T-helper 2 cell treated with Interferon-gamma antibody and Interleukin-4, amounts not matched to agents 5 μg/mL and 100 μg/mL, for 36 hours (primary cell): ENCODE measurements at regions not wholly inside any gene's neighbourhood (a gene's known extent, or its start where the extent isn't known, plus 50 kb on each side); places are given as distances from the start of the nearest gene placed in this dataset.

Experiments
- DNase-seq: peaks from one replicate; pipeline ENCODE4 v3.0.0; 2021; ENCODE audit warnings: low spot score
- H3K27ac Mint-ChIP-seq: one replicate; pipeline ENCODE4 v1.8.0; 2021; ENCODE audit warnings: mild to moderate bottlenecking, mixed read lengths
- H3K27me3 Mint-ChIP-seq: one replicate; pipeline ENCODE4 v1.8.0; 2021; ENCODE audit warnings: low read depth, mixed read lengths
- H3K36me3 Mint-ChIP-seq: one replicate; pipeline ENCODE4 v1.8.0; 2021; ENCODE audit warnings: low read depth, mixed read lengths
- H3K4me1 Mint-ChIP-seq: one replicate; pipeline ENCODE4 v1.8.0; 2021; ENCODE audit warnings: low read depth, mixed read lengths
- H3K4me3 Mint-ChIP-seq: one replicate; pipeline ENCODE4 v1.8.0; 2022; ENCODE audit warnings: mild to moderate bottlenecking, moderate library complexity, mixed read lengths
- H3K9me3 Mint-ChIP-seq: one replicate; pipeline ENCODE4 v1.8.0; 2021; ENCODE audit warnings: mixed read lengths

DNA sequence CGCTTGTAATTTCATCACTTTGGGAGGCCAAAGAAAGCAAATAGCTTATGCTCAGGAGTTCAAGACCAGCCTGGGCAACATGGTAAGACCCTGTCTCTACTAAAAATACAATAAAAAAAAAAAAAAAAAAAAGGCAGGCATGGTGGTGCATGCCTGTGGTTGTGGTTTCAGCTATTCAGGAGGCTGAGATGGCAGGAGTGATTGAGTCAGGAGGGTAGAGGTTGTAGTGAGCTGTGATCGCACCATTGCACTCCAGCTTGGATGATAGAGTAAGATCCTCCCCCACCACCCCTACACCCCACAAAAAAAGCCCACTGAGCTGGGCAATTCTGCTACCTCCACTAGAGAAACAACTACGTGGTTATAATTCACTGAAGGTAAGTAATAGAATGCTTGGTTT, 118.8 kb upstream of the PCDH18 start:
- H3K9me3 Mint-ChIP-seq, result no peaks in the 10 kb centered on the region
- no peak for DNase-seq
- H3K4me3 Mint-ChIP-seq, result no peak overlapping the region
- H3K36me3 Mint-ChIP-seq, result no peaks in the 10 kb centered on the region
- H3K27ac Mint-ChIP-seq, result no peak overlapping the region
- H3K4me1 Mint-ChIP-seq, result no peaks in the 10 kb centered on the region
- H3K27me3 Mint-ChIP-seq, result no peaks in the 10 kb centered on the region

DNA sequence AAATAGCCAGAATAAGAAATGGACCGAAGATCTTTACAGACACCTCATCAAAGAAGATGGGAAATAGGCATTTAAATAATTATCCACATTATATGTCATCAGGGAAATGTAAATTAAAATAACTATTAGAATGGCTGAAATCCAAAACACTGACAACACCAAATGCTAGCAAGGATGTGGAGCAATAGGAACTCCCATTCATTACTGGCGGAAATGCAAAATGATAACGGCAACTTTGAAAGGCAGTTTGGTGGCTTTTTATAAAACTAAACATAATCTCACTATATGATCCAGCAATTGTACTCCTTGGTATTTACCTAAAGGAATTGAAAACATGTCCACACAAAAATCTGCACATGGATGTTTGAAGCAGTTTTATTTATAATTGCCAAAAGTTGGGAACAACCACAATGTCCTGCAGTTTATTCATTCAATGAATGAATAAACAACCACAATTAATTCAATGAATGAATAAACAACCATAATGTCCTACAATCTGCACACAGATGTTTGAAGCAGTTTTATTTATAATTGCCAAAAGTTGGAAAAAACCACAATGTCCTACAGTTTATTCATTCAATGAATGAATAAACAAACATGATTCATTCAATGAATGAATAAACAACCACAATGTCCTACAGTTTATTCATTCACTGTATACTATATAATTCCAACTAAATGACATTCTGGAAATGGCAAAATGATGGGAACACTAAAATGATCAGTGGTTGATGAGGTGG, 117.6 kb upstream of the PCDH18 start:
- H3K4me3 Mint-ChIP-seq, result no peak overlapping the region
- H3K27ac Mint-ChIP-seq, result no peak overlapping the region
- H3K9me3 Mint-ChIP-seq, result no peaks in the 10 kb centered on the region
- H3K36me3 Mint-ChIP-seq, result no peaks in the 10 kb centered on the region
- no peaks in the 10 kb centered on the region for H3K4me1 Mint-ChIP-seq
- no peaks in the 10 kb centered on the region for H3K27me3 Mint-ChIP-seq
- no peak for DNase-seq

DNA sequence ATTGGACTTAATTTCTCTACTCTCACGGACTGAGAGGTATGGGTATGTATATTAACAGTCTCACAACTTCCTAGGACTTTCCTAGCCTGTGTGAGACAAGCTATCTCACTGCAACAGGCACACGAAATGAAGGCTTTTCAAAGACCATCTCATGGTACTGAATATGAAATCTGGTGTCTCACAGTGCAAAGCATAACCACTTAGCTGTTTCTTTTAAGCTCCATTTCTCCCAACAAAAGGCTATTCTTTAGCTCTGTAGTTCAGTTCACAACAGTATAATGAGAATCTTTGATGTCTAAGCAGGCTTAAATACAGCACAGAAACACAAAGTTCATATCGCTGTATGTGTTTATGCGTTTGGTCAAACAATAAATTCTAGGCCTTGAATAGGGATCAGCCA, 116.2 kb upstream of the PCDH18 start:
- Mint-ChIP-seq H3K27ac (no peak overlapping the region), H3K36me3 (no peaks in the 10 kb centered on the region), H3K4me1 (no peaks in the 10 kb centered on the region), H3K27me3 (no peaks in the 10 kb centered on the region), H3K4me3 (no peak overlapping the region), H3K9me3 (no peaks in the 10 kb centered on the region)
- no peak for DNase-seq

GRCh38 chr4:137647375-137647774, 115.1 kb upstream of the PCDH18 start:
- DNase-seq, result no peak
- Mint-ChIP-seq H3K9me3 (no peaks in the 10 kb centered on the region), H3K27me3 (no peaks in the 10 kb centered on the region), H3K4me1 (no peaks in the 10 kb centered on the region), H3K27ac (no peak overlapping the region), H3K4me3 (no peak overlapping the region), H3K36me3 (no peaks in the 10 kb centered on the region)

DNA sequence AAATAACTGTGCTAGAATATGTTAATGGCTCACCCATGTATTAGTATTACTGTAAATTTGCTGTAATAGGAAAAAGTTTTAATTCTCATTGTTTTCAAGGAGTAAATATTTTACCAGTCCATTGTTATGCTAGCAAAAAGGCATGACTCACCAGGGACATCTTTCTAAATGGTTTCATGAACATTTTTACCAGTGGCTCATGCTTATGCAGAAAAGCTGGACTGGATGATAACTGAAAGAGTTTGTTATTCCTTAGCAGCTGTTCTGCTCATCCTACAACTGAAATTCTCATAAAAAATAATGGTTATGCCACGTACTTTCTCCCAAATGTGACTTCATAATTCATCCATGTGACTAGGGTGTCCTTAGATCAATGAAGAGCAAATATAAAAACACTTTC, 111.9 kb upstream of the PCDH18 start:
- Mint-ChIP-seq H3K4me3 (no peak overlapping the region), H3K27ac (no peak overlapping the region), H3K4me1 (no peaks in the 10 kb centered on the region), H3K27me3 (no peaks in the 10 kb centered on the region), H3K36me3 (no peaks in the 10 kb centered on the region), H3K9me3 (no peaks in the 10 kb centered on the region)
- no peak for DNase-seq

GRCh38 chr4:137641544-137641943, 109.2 kb upstream of the PCDH18 start:
- no peak overlapping the region for H3K27ac Mint-ChIP-seq
- DNase-seq, result no peak
- H3K4me3 Mint-ChIP-seq, result no peak overlapping the region
- no peaks in the 10 kb centered on the region for H3K9me3 Mint-ChIP-seq
- no peaks in the 10 kb centered on the region for H3K27me3 Mint-ChIP-seq
- H3K4me1 Mint-ChIP-seq, result no peaks in the 10 kb centered on the region
- H3K36me3 Mint-ChIP-seq, result no peaks in the 10 kb centered on the region

DNA sequence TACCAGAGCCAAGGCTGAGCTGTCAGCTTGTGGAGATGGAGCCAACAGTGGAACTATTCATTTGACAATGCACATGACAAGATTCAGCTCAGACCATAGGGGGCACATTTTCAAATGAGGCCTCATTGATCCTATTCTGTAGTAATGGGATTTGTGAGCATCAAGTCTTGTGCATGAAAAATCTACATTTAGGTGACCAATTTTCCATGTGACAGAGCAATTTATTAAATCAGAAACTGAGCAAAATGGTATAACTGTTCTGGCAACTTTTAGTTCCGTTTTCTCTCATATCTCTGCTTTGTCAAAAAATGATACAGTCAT, 108.5 kb upstream of the PCDH18 start:
- Mint-ChIP-seq H3K9me3 (no peaks in the 10 kb centered on the region), H3K36me3 (no peaks in the 10 kb centered on the region), H3K27ac (no peak overlapping the region), H3K27me3 (no peaks in the 10 kb centered on the region), H3K4me1 (no peaks in the 10 kb centered on the region), H3K4me3 (no peak overlapping the region)
- DNase-seq, result no peak

DNA sequence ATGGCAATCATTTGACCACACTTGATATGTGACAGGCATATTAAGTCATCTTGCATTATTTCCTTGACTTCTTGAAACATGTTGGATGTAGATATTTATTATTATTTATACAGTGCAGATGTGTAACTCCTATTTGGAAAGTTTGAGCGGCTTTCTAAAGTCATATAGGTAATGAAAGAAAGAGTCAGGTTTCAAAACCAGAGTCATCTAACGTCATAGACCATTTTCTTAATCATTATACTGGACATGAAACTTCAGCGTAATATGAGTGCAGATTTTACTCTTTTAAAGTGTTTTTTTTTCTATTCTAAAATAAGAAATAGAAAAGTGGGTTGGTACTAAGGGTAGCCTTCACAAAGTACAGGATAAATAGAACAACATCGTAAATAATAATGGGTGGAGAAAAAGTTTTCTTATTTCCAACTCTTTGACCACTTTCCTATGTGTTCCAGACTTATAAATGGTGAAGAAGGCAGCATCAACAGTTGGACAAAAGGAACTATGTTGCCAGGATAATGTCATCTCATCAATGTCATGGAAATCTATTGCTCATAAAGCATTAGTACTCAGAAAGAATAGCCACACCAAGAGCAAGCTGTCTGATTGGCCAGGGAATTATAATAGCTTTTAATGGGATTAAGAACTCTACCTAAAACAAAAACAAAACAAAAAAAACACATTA, 108.0 kb upstream of the PCDH18 start:
- H3K4me3 Mint-ChIP-seq, result no peak overlapping the region
- H3K9me3 Mint-ChIP-seq, result no peaks in the 10 kb centered on the region
- no peaks in the 10 kb centered on the region for H3K4me1 Mint-ChIP-seq
- DNase-seq, result no peak
- no peaks in the 10 kb centered on the region for H3K27me3 Mint-ChIP-seq
- H3K27ac Mint-ChIP-seq, result no peak overlapping the region
- H3K36me3 Mint-ChIP-seq, result no peaks in the 10 kb centered on the region

DNA sequence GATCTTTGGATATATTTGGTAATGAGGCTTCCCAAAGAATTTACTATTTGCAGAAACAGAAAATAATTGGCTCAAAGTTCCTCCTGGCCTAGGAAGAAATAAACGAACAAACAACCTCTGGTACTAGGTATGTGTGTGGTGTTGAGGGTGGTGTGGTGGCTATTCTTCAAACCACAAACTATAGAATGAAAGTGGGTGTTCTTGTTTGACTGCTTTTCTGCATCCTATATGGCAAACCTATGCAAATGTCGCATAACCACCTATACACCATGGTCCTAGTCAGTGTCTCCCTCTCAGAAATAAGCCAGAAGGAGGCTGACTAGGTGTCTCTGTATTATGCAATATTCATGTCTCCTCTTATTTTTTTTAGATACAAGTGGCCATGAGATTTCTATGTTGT, 106.6 kb upstream of the PCDH18 start:
- H3K27me3 Mint-ChIP-seq, result no peaks in the 10 kb centered on the region
- no peak for DNase-seq

DNA sequence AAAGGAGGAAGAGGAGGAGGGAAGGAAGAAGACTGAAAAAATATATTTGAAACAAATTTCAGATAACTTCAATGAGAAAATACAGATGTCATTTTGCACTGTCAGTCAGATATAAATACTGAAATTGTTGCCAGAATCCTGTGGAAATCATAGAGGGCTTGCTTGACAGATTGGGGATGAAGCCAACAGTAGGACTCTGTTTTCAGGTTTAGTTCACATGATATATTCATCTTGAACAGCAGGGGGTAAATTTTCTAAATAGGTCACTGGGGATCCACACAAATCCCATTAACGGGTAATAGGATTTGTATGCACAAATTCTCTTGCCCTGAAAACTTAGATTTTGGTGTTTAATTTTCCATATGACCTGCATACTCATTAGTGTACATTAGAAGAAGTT, 103.3 kb upstream of the PCDH18 start:
- Mint-ChIP-seq H3K36me3 (no peaks in the 10 kb centered on the region), H3K27ac (no peak overlapping the region), H3K4me1 (no peaks in the 10 kb centered on the region)

More for the DNA sequence above, 106.6 kb upstream of the PCDH18 start:
- Mint-ChIP-seq H3K27ac (no peak overlapping the region), H3K36me3 (no peaks in the 10 kb centered on the region), H3K4me3 (no peak overlapping the region), H3K4me1 (no peaks in the 10 kb centered on the region), H3K9me3 (no peaks in the 10 kb centered on the region)

DNA sequence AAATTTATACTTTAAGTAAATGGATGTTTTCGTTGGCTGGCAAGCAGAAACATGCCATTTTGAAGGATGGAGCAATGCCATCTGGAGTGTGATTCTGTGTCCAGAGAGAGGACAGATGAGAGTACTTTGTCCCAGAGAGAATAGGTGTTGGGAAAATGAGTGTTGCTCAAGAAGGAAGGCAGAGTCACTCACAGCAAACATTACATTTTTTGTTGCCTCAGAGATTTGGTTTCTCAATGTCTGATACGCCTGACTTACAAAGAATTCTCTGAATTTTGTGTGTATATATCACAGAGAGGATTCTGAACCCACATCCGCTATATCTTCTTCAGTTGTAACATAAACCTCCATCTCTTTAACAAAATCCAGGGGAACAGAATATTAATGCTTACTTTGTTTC, 102.8 kb upstream of the PCDH18 start:
- Mint-ChIP-seq H3K4me3 (no peak overlapping the region), H3K36me3 (no peaks in the 10 kb centered on the region), H3K27ac (no peak overlapping the region), H3K9me3 (no peaks in the 10 kb centered on the region), H3K27me3 (no peaks in the 10 kb centered on the region), H3K4me1 (no peaks in the 10 kb centered on the region)
- no peak for DNase-seq

More for the DNA sequence above, 103.3 kb upstream of the PCDH18 start:
- Mint-ChIP-seq H3K9me3 (no peaks in the 10 kb centered on the region), H3K4me3 (no peak overlapping the region), H3K27me3 (no peaks in the 10 kb centered on the region)
- DNase-seq, result no peak

GRCh38 chr4:137632842-137633241, 100.5 kb upstream of the PCDH18 start:
- Mint-ChIP-seq H3K27me3 (no peaks in the 10 kb centered on the region), H3K36me3 (no peaks in the 10 kb centered on the region), H3K9me3 (no peaks in the 10 kb centered on the region), H3K27ac (no peak overlapping the region), H3K4me1 (no peaks in the 10 kb centered on the region), H3K4me3 (no peak overlapping the region)
- no peak for DNase-seq

DNA sequence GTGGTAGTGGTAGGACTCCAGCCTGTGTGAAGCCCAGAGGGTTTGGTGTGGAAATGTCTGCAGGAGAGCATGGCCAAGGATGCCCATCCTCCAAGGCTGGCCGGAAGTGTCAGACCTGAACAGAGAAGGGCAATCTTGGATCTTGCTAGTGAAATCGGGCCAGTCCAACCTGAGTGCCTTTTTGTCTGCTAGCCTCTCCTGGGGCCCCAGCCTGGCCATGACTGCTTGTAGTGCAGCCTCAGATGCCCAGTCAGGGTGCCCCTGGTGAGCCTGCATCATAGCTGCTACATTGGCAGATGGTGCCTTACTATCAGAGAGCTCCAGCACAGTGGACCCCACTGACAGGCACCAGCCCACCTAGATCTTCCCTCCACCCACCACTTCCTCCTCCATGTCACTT, 99.3 kb upstream of the PCDH18 start:
- Mint-ChIP-seq H3K9me3 (no peaks in the 10 kb centered on the region), H3K27me3 (no peaks in the 10 kb centered on the region), H3K36me3 (no peaks in the 10 kb centered on the region), H3K27ac (no peak overlapping the region), H3K4me3 (no peak overlapping the region), H3K4me1 (no peaks in the 10 kb centered on the region)
- no peak for DNase-seq

- H3K4me1 Mint-ChIP-seq, result no peaks in the 10 kb centered on the region
- no peak for DNase-seq
- no peaks in the 10 kb centered on the region for H3K36me3 Mint-ChIP-seq
- H3K9me3 Mint-ChIP-seq, result no peaks in the 10 kb centered on the region
- no peak overlapping the region for H3K4me3 Mint-ChIP-seq
- H3K27me3 Mint-ChIP-seq, result no peaks in the 10 kb centered on the region
- H3K27ac Mint-ChIP-seq, result no peak overlapping the region
Measured at GRCh38 chr4:137630252-137630651, 98.0 kb upstream of the PCDH18 start.
